ENCODE measurements at regions not wholly inside any gene's neighbourhood (a gene's known extent, or its start where the extent isn't known, plus 50 kb on each side); places are given as distances from the start of the nearest gene placed in this dataset.

DNA sequence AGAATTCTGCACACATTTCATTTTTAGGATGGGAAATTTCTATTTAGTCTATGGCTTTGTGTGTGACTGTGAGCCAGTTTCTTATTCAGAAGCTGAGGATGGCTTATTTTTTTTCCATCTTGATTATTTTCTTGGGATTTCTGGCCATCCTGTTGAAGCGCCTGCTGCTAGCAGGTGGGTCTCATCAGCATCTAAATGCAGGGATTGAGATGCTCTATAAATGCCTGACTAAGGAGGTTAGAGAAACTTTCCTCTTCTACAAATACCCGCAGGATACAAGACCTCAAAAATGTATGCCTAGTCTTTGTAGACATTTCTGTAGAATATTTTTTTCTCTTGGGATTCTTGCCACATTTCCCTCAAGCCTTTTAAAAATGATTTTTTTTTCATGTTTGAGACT is 138.0 kb upstream of the CCN2 start:
- no peak for DNase-seq (ENCODE audit: insufficient read length, low spot score, missing footprints)
- TF ChIP-seq CTCF (IDR thresholded peaks at IDR 0.05; ENCODE audit: extremely low read depth, low read depth, low read length): no peak
- no peaks in the 10 kb centered on the region for H4K20me1 ChIP-seq (ENCODE audit: insufficient read depth, low read length)
- H3K4me1 ChIP-seq (ENCODE audit: insufficient read depth, low read length): peaks cover 34% of the 10 kb centered on the region
- H3K36me3 ChIP-seq (ENCODE audit: insufficient read depth, low read length): no peaks in the 10 kb centered on the region
- no peak overlapping the region for H3K4me3 ChIP-seq (ENCODE audit: insufficient read depth, low read length)
- H2AFZ ChIP-seq (ENCODE audit: low read length): no peak overlapping the region
- no peaks in the 10 kb centered on the region for H3K9me3 ChIP-seq (ENCODE audit: low read depth, low read length)
- H3K4me2 ChIP-seq (ENCODE audit: insufficient read depth, low read length): no peak overlapping the region
- H3K79me2 ChIP-seq (ENCODE audit: insufficient read depth, low read length): no peaks in the 10 kb centered on the region
- no peak overlapping the region for H3K27ac ChIP-seq (ENCODE audit: low read depth, low read length)
- H3K27me3 ChIP-seq (ENCODE audit: insufficient read depth, low read length): no peaks in the 10 kb centered on the region

GRCh38 chr6:132088150-132088549 is 137.0 kb upstream of the CCN2 start:
- no peak for DNase-seq (ENCODE audit: insufficient read length, low spot score, missing footprints)
- Histone ChIP-seq H3K79me2 (ENCODE audit: insufficient read depth, low read length) (no peaks in the 10 kb centered on the region), H3K9me3 (ENCODE audit: low read depth, low read length) (no peaks in the 10 kb centered on the region), H3K27ac (ENCODE audit: low read depth, low read length) (no peak overlapping the region), H3K4me1 (ENCODE audit: insufficient read depth, low read length) (peaks cover 35% of the 10 kb centered on the region), H2AFZ (ENCODE audit: low read length) (no peak overlapping the region), H3K4me2 (ENCODE audit: insufficient read depth, low read length) (no peak overlapping the region), H3K36me3 (ENCODE audit: insufficient read depth, low read length) (no peaks in the 10 kb centered on the region), H3K27me3 (ENCODE audit: insufficient read depth, low read length) (no peaks in the 10 kb centered on the region), H3K4me3 (ENCODE audit: insufficient read depth, low read length) (no peak overlapping the region), H4K20me1 (ENCODE audit: insufficient read depth, low read length) (no peaks in the 10 kb centered on the region)
- TF ChIP-seq CTCF (IDR thresholded peaks at IDR 0.05; ENCODE audit: extremely low read depth, low read depth, low read length): no peak

GRCh38 chr6:132087391-132087790 is 136.2 kb upstream of the CCN2 start:
- peak overlapping the region; percentile 46 for H3K4me2 ChIP-seq (ENCODE audit: insufficient read depth, low read length)
- peak overlapping the region; percentile 97 for H3K27ac ChIP-seq (ENCODE audit: low read depth, low read length)
- no peaks in the 10 kb centered on the region for H4K20me1 ChIP-seq (ENCODE audit: insufficient read depth, low read length)
- DNase-seq (ENCODE audit: insufficient read length, low spot score, missing footprints): no peak
- H3K4me1 ChIP-seq (ENCODE audit: insufficient read depth, low read length): peaks cover 35% of the 10 kb centered on the region
- no peak overlapping the region for H3K4me3 ChIP-seq (ENCODE audit: insufficient read depth, low read length)
- no peak for TF ChIP-seq CTCF (IDR thresholded peaks at IDR 0.05; ENCODE audit: extremely low read depth, low read depth, low read length)
- H3K36me3 ChIP-seq (ENCODE audit: insufficient read depth, low read length): no peaks in the 10 kb centered on the region
- H2AFZ ChIP-seq (ENCODE audit: low read length): peak overlapping the region; percentile 49
- no peaks in the 10 kb centered on the region for H3K9me3 ChIP-seq (ENCODE audit: low read depth, low read length)
- no peaks in the 10 kb centered on the region for H3K79me2 ChIP-seq (ENCODE audit: insufficient read depth, low read length)
- H3K27me3 ChIP-seq (ENCODE audit: insufficient read depth, low read length): no peaks in the 10 kb centered on the region

GRCh38 chr6:132085731-132086130 is 134.6 kb upstream of the CCN2 start:
- Histone ChIP-seq H3K27ac (ENCODE audit: low read depth, low read length) (peak overlapping the region; percentile 97), H3K79me2 (ENCODE audit: insufficient read depth, low read length) (no peaks in the 10 kb centered on the region), H3K27me3 (ENCODE audit: insufficient read depth, low read length) (no peaks in the 10 kb centered on the region), H3K4me3 (ENCODE audit: insufficient read depth, low read length) (no peak overlapping the region), H3K9me3 (ENCODE audit: low read depth, low read length) (no peaks in the 10 kb centered on the region), H3K36me3 (ENCODE audit: insufficient read depth, low read length) (no peaks in the 10 kb centered on the region), H3K4me1 (ENCODE audit: insufficient read depth, low read length) (peaks cover 35% of the 10 kb centered on the region), H2AFZ (ENCODE audit: low read length) (no peak overlapping the region), H3K4me2 (ENCODE audit: insufficient read depth, low read length) (peak overlapping the region; percentile 40), H4K20me1 (ENCODE audit: insufficient read depth, low read length) (no peaks in the 10 kb centered on the region)
- no peak for TF ChIP-seq CTCF (IDR thresholded peaks at IDR 0.05; ENCODE audit: extremely low read depth, low read depth, low read length)
- no peak for DNase-seq (ENCODE audit: insufficient read length, low spot score, missing footprints)
